KBM-7 (cell line): ENCODE measurements at regions not wholly inside any gene's neighbourhood (a gene's known extent, or its start where the extent isn't known, plus 50 kb on each side); places are given as distances from the start of the nearest gene placed in this dataset.
A peak's percentile ranks its signal among the peaks of the same experiment; 100 is the strongest.

Experiments used
- DNase-seq: peaks from one replicate; pipeline ENCODE4 v3.0.0-alpha.2; 2015
- in situ Hi-C: fragments of 300-500 bp; cut with MboI; formaldehyde crosslinking; loops from 2 replicates; pipeline ENCODE4 v1.14.3; 2020; ENCODE audit warnings: low sequenced_read_pairs, low pct_unique_long_range_greater_than_20kb, mixed read lengths

GRCh38 chr4:114279066-114279465 lies 299.6 kb upstream of the ARSJ start:
- in situ Hi-C loops: no loop called here

GRCh38 chr4:114279711-114280110 lies 300.3 kb upstream of the ARSJ start:
- no peak for DNase-seq
- in situ Hi-C loops: no loop called here

More at GRCh38 chr4:114279066-114279465, 299.6 kb upstream of the ARSJ start:
- DNase-seq: no peak

GRCh38 chr4:114280645-114281044 lies 301.2 kb upstream of the ARSJ start:
- in situ Hi-C loops: no loop called here
- no peak for DNase-seq

GRCh38 chr4:114281164-114281960 lies 301.9 kb upstream of the ARSJ start:
- no peak for DNase-seq

GRCh38 chr4:114282937-114283336 lies 303.5 kb upstream of the ARSJ start:
- in situ Hi-C loops: no loop called here
- DNase-seq: peak; percentile 24

More at GRCh38 chr4:114281164-114281960, 301.9 kb upstream of the ARSJ start:
- in situ Hi-C loops: no loop called here

- in situ Hi-C loops: no loop called here
- no peak for DNase-seq
Measured at GRCh38 chr4:114284629-114285028, 305.2 kb upstream of the ARSJ start.

GRCh38 chr4:114286262-114286810 lies 306.9 kb upstream of the ARSJ start:
- DNase-seq: no peak
- in situ Hi-C loops: no loop called here

GRCh38 chr4:114287079-114287696 lies 307.7 kb upstream of the ARSJ start:
- in situ Hi-C loops: no loop called here
- no peak for DNase-seq

GRCh38 chr4:114296126-114296525 lies 302.5 kb upstream of the UGT8 start:
- in situ Hi-C loops: no loop called here
- DNase-seq: no peak

GRCh38 chr4:114302472-114302871 lies 296.1 kb upstream of the UGT8 start:
- DNase-seq: no peak
- in situ Hi-C loops: no loop called here

- DNase-seq: no peak
- in situ Hi-C loops: no loop called here
Measured at GRCh38 chr4:114304046-114304445, 294.6 kb upstream of the UGT8 start.

GRCh38 chr4:114304567-114304966 lies 294.0 kb upstream of the UGT8 start:
- DNase-seq: no peak
- in situ Hi-C loops: no loop called here

- in situ Hi-C loops: no loop called here
- DNase-seq: no peak
Measured at GRCh38 chr4:114306946-114307345, 291.7 kb upstream of the UGT8 start.

GRCh38 chr4:114310296-114310925 lies 288.2 kb upstream of the UGT8 start:
- in situ Hi-C loops: no loop called here
- no peak for DNase-seq

- in situ Hi-C loops: no loop called here
- no peak for DNase-seq
Measured at GRCh38 chr4:114311787-114312186, 286.8 kb upstream of the UGT8 start.

- no peak for DNase-seq
- in situ Hi-C loops: no loop called here
Measured at GRCh38 chr4:114312338-114312737, 286.3 kb upstream of the UGT8 start.

GRCh38 chr4:114316789-114317188 lies 281.8 kb upstream of the UGT8 start:
- no peak for DNase-seq
- in situ Hi-C loops: no loop called here

- in situ Hi-C loops: no loop called here
- no peak for DNase-seq
Measured at GRCh38 chr4:114317564-114317963, 281.0 kb upstream of the UGT8 start.

- in situ Hi-C loops: no loop called here
- DNase-seq: no peak
Measured at GRCh38 chr4:114318309-114318708, 280.3 kb upstream of the UGT8 start.

GRCh38 chr4:114320126-114320525 lies 278.5 kb upstream of the UGT8 start:
- in situ Hi-C loops: no loop called here
- DNase-seq: no peak
